Endodermal cell (in vitro differentiated cells): ENCODE measurements at regions not wholly inside any gene's neighbourhood (a gene's known extent, or its start where the extent isn't known, plus 50 kb on each side); places are given as distances from the start of the nearest gene placed in this dataset.
"Not testable (repeated sequence)": the region's sequence is repeated elsewhere in the genome, so short reads cannot be mapped to it uniquely, and the experiment has no call there.

ENCODE experiments used
- DNase-seq: peaks from one replicate; pipeline ENCODE4 v3.0.0-alpha.2; 2017
- H3K27ac ChIP-seq: 2 replicates; pipeline ENCODE4 v1.5.1; 2013; ENCODE audit warnings: mild to moderate bottlenecking, low read depth, low read length, moderate library complexity
- H3K27me3 ChIP-seq: 2 replicates; pipeline ENCODE4 v1.6.1; 2013; ENCODE audit warnings: mild to moderate bottlenecking, low read length, moderate library complexity; ENCODE audit not compliant: insufficient read depth, control insufficient read depth, poor library complexity, severe bottlenecking
- H3K36me3 ChIP-seq: 2 replicates; pipeline ENCODE4 v1.7.0; 2013; ENCODE audit warnings: mild to moderate bottlenecking, low read length, moderate library complexity; ENCODE audit not compliant: control insufficient read depth, insufficient read depth
- H3K4me1 ChIP-seq: one replicate; pipeline ENCODE4 v1.7.0; 2013; ENCODE audit warnings: low read length; ENCODE audit not compliant: control insufficient read depth, insufficient read depth
- H3K4me3 ChIP-seq: 2 replicates; pipeline ENCODE4 v1.5.1; 2013; ENCODE audit warnings: mild to moderate bottlenecking, low read length, moderate library complexity
- H3K9ac ChIP-seq: 2 replicates; pipeline ENCODE4 v1.6.1; 2013; ENCODE audit warnings: mild to moderate bottlenecking, low read length, moderate library complexity; ENCODE audit not compliant: poor library complexity, severe bottlenecking; ENCODE audit errors: extremely low read depth
- H3K9me3 ChIP-seq: 2 replicates; pipeline ENCODE4 v1.6.1; 2013; ENCODE audit warnings: mild to moderate bottlenecking, low read length, moderate library complexity; ENCODE audit not compliant: control insufficient read depth
- H3K27ac Mint-ChIP-seq: 2 replicates; pipeline ENCODE4 v1.8.0; 2020; ENCODE audit warnings: mixed read lengths
- H3K27me3 Mint-ChIP-seq: 2 replicates; pipeline ENCODE4 v1.8.0; 2021; ENCODE audit warnings: mild to moderate bottlenecking, mixed read lengths; ENCODE audit not compliant: insufficient read depth
- H3K36me3 Mint-ChIP-seq: 2 replicates; pipeline ENCODE4 v1.8.0; 2020; ENCODE audit warnings: low read depth, mixed read lengths
- H3K4me1 Mint-ChIP-seq: 2 replicates; pipeline ENCODE4 v1.8.0; 2020; ENCODE audit warnings: mixed read lengths
- H3K4me3 Mint-ChIP-seq: 2 replicates; pipeline ENCODE4 v1.8.0; 2020; ENCODE audit warnings: mild to moderate bottlenecking, moderate library complexity, mixed read lengths
- H3K9me3 Mint-ChIP-seq: 2 replicates; pipeline ENCODE4 v1.8.0; 2020; ENCODE audit warnings: mild to moderate bottlenecking, mixed read lengths
- WGBS, 2 experiments: methylation state at CpG; one replicate each; pipeline versions ENCODE4 v1.1.5 to v1.1.7; 2013; ENCODE audit warnings: missing lambda C conversion rate in 2 of 2, mixed read lengths in 1 of 2; ENCODE audit not compliant: insufficient coverage in 1 of 2, insufficient read length in 1 of 2; 5-methylcytosine and 5-hydroxymethylcytosine counted together

DNA sequence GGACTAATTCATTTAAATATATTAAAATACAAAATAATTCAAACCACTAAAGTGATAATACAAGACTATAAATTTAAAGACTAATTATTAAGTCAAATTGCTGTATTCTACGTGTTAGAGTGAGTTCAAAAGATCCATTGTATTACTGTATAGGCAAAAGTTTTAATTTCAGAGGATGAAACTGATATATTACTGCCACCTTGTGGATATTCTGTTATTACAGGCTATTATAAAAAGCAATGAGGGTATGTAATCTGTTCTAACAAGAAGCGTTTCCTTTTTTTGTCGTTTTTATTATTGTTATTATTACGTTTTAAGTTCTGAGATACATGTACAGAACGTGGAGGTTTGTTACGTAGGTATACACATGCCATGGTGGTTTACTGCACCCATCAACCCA, 4854.9 kb upstream of the OR11H1 start:
- DNase-seq, H3K9me3 ChIP-seq, H3K27me3 ChIP-seq, H3K4me3 Mint-ChIP-seq, H3K27ac Mint-ChIP-seq, H3K27me3 Mint-ChIP-seq, H3K4me1 Mint-ChIP-seq, H3K4me1 ChIP-seq, H3K27ac ChIP-seq, H3K9me3 Mint-ChIP-seq, H3K36me3 Mint-ChIP-seq, H3K9ac ChIP-seq, H3K36me3 ChIP-seq, H3K4me3 ChIP-seq: not testable (repeated sequence)
- 100% methylated on average over 2 of the region's 6 CpGs; no CpG with 5 or more reads in 1 of the 2 experiments for WGBS, 2 experiments

DNA sequence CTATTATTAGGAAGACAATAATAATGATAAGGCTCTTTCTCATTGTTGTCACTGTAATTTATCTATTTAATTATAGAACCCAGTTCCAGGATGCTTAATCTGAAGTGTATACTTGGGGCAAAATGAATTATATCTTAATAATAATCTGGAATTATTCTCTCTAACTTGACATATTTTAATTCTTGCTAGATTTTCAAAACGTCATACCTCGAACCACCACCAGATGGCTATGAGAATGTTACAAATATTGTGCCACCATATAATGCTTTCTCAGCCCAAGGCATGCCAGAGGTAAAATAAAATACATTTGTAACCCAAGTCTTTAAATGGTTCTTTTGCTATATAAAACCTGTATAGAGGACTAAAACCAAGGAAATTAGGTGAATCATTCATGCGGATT, 4849.3 kb upstream of the OR11H1 start:
- H3K9me3 Mint-ChIP-seq, H3K4me1 ChIP-seq, H3K27me3 ChIP-seq, H3K9ac ChIP-seq, H3K4me3 ChIP-seq, DNase-seq, H3K27ac Mint-ChIP-seq, H3K4me3 Mint-ChIP-seq, H3K27me3 Mint-ChIP-seq, H3K27ac ChIP-seq, H3K9me3 ChIP-seq, H3K36me3 ChIP-seq, H3K36me3 Mint-ChIP-seq, H3K4me1 Mint-ChIP-seq: not testable (repeated sequence)
- WGBS, 2 experiments = no CpG with 5 or more reads among the region's 3 CpGs

DNA sequence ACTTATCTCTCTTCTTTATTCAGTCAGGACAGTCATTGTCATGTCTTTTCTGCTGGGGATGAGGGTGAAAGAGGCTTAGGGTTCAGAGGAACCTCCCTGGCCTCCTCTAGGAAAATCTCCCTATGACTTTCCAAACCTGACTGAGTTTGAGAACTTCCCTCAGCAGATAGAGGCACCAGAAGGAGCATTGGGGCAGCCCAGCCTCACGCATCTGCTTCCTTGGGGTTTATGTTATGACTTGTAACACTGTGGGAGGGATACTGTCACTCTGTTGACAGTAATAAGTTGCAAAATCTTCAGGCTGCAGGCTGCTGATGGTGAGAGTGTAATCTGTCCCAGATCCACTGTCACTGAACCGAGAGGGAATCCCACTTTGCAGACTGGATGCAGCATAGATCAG, 4842.6 kb upstream of the OR11H1 start:
- WGBS, 2 experiments = no CpG with 5 or more reads among the region's 2 CpGs
- not testable (repeated sequence) for H3K27ac ChIP-seq, DNase-seq, H3K36me3 Mint-ChIP-seq, H3K4me1 ChIP-seq, H3K9ac ChIP-seq, H3K4me3 Mint-ChIP-seq, H3K27ac Mint-ChIP-seq, H3K4me3 ChIP-seq, H3K9me3 Mint-ChIP-seq, H3K9me3 ChIP-seq, H3K27me3 ChIP-seq, H3K4me1 Mint-ChIP-seq, H3K27me3 Mint-ChIP-seq, H3K36me3 ChIP-seq

DNA sequence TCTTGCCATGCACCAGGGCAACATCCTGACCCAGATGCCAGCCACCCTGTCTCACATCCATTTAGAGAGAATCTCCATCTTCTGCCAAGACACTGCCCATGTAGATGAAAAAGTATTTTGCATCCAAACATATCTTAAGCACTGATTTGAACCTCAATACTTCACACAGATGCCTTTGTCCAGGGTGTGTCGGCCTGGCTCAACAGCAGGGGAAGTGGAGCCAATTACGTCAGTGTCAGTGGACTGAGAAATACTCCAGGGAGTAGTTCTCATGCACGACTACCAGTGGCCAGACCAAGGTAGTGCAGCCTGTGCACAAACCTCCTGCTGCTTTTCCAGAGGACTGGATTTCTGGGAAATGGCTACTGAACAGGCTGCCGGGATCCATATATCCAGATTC, 4840.7 kb upstream of the OR11H1 start:
- 60 to 75% methylated on average over 1 to 3 of the region's 4 CpGs for WGBS, 2 experiments
- not testable (repeated sequence) for H3K9ac ChIP-seq, H3K4me1 Mint-ChIP-seq, DNase-seq, H3K9me3 ChIP-seq, H3K36me3 ChIP-seq, H3K27me3 ChIP-seq, H3K9me3 Mint-ChIP-seq, H3K36me3 Mint-ChIP-seq, H3K4me1 ChIP-seq, H3K27ac Mint-ChIP-seq, H3K4me3 Mint-ChIP-seq, H3K27me3 Mint-ChIP-seq, H3K4me3 ChIP-seq, H3K27ac ChIP-seq

- not testable (repeated sequence) for H3K9ac ChIP-seq, H3K27ac ChIP-seq, H3K27me3 ChIP-seq, H3K9me3 Mint-ChIP-seq, H3K4me3 ChIP-seq, DNase-seq, H3K9me3 ChIP-seq, H3K4me1 Mint-ChIP-seq, H3K4me1 ChIP-seq, H3K27me3 Mint-ChIP-seq, H3K36me3 Mint-ChIP-seq, H3K27ac Mint-ChIP-seq, H3K4me3 Mint-ChIP-seq, H3K36me3 ChIP-seq
- WGBS, 2 experiments = 80 to 92% methylated on average over 1 to 45 of the region's 45 CpGs
Measured at GRCh38 chr22:10698836-10699235, 4829.2 kb upstream of the OR11H1 start.

GRCh38 chr22:10699301-10700097, 4828.5 kb upstream of the OR11H1 start:
- WGBS, 2 experiments = 90 to 95% methylated on average over 10 to 61 of the region's 80 CpGs
- not testable (repeated sequence) for H3K27ac ChIP-seq, H3K9me3 Mint-ChIP-seq

DNA sequence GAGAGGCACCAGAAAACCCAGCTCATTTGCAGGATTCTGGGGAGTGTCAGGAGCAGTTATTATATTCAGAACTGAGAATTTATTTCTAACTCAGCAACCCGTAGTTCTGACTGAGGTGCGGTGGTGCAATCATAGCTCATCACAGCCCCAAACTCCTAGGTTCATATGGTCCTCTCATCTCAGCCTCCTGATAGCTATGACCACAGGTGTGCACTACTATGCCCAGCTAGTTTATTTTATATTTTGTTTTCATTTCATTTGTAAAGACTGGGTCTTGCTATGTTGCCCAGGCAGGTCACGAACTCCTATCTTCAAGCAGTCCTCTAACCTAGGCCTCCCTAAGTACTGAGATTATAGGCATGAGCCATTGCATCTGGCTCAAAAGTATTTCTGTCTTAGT, 4819.8 kb upstream of the OR11H1 start:
- H3K4me3 Mint-ChIP-seq, H3K27me3 Mint-ChIP-seq, H3K36me3 ChIP-seq, H3K36me3 Mint-ChIP-seq, DNase-seq, H3K4me1 ChIP-seq, H3K27me3 ChIP-seq, H3K27ac Mint-ChIP-seq, H3K4me3 ChIP-seq, H3K9ac ChIP-seq, H3K4me1 Mint-ChIP-seq, H3K27ac ChIP-seq: not testable (repeated sequence)
- H3K9me3 Mint-ChIP-seq = peaks cover 33% of the 10 kb centered on the region
- H3K9me3 ChIP-seq = peaks cover 31% of the 10 kb centered on the region
- no CpG with 5 or more reads among the region's 3 CpGs for WGBS, 2 experiments

More at GRCh38 chr22:10699301-10700097, 4828.5 kb upstream of the OR11H1 start:
- not testable (repeated sequence) for H3K4me3 ChIP-seq, DNase-seq, H3K36me3 Mint-ChIP-seq, H3K4me1 Mint-ChIP-seq, H3K9me3 ChIP-seq, H3K27ac Mint-ChIP-seq, H3K27me3 Mint-ChIP-seq, H3K36me3 ChIP-seq, H3K27me3 ChIP-seq, H3K4me1 ChIP-seq, H3K9ac ChIP-seq, H3K4me3 Mint-ChIP-seq
